Stimulated activated naive CD8-positive, alpha-beta T cell treated with anti-CD3 and anti-CD28 coated beads, Interleukin-15, Interleukin-2, amounts not matched to agents 100 ng/mL and 50 ng/mL, for 24 hours (primary cell): ENCODE measurements at regions not wholly inside any gene's neighbourhood (a gene's known extent, or its start where the extent isn't known, plus 50 kb on each side); places are given as distances from the start of the nearest gene placed in this dataset.
A peak's percentile ranks its signal among the peaks of the same experiment; 100 is the strongest.

Source experiments
- H3K27ac Mint-ChIP-seq: one replicate; pipeline ENCODE4 v1.8.0; 2021; ENCODE audit warnings: mild to moderate bottlenecking, mixed read lengths
- H3K27me3 Mint-ChIP-seq: one replicate; pipeline ENCODE4 v1.8.0; 2021; ENCODE audit warnings: mixed read lengths
- H3K36me3 Mint-ChIP-seq: one replicate; pipeline ENCODE4 v1.8.0; 2021; ENCODE audit warnings: low read depth, mixed read lengths
- H3K4me1 Mint-ChIP-seq: one replicate; pipeline ENCODE4 v1.8.0; 2021; ENCODE audit warnings: low read depth, mixed read lengths
- H3K4me3 Mint-ChIP-seq: one replicate; pipeline ENCODE4 v1.8.0; 2021; ENCODE audit warnings: mild to moderate bottlenecking, mixed read lengths
- H3K9me3 Mint-ChIP-seq: one replicate; pipeline ENCODE4 v1.8.0; 2021; ENCODE audit warnings: mixed read lengths

GRCh38 chrX:39437670-39438441, 636.6 kb downstream of the MID1IP1 start:
- Mint-ChIP-seq H3K27me3 (no peaks in the 10 kb centered on the region), H3K4me1 (peaks cover 75% of the 10 kb centered on the region), H3K4me3 (no peak overlapping the region), H3K9me3 (peaks cover 10% of the 10 kb centered on the region), H3K27ac (peak overlapping the region; percentile 28), H3K36me3 (peaks cover 10% of the 10 kb centered on the region)

- Mint-ChIP-seq H3K27ac (peak overlapping the region; percentile 52), H3K9me3 (peaks cover 7% of the 10 kb centered on the region), H3K4me3 (no peak overlapping the region), H3K27me3 (no peaks in the 10 kb centered on the region), H3K36me3 (peaks cover 6% of the 10 kb centered on the region), H3K4me1 (peaks cover 68% of the 10 kb centered on the region)
These were observed 637.6 kb downstream of the MID1IP1 start for GRCh38 chrX:39438603-39439602.

DNA sequence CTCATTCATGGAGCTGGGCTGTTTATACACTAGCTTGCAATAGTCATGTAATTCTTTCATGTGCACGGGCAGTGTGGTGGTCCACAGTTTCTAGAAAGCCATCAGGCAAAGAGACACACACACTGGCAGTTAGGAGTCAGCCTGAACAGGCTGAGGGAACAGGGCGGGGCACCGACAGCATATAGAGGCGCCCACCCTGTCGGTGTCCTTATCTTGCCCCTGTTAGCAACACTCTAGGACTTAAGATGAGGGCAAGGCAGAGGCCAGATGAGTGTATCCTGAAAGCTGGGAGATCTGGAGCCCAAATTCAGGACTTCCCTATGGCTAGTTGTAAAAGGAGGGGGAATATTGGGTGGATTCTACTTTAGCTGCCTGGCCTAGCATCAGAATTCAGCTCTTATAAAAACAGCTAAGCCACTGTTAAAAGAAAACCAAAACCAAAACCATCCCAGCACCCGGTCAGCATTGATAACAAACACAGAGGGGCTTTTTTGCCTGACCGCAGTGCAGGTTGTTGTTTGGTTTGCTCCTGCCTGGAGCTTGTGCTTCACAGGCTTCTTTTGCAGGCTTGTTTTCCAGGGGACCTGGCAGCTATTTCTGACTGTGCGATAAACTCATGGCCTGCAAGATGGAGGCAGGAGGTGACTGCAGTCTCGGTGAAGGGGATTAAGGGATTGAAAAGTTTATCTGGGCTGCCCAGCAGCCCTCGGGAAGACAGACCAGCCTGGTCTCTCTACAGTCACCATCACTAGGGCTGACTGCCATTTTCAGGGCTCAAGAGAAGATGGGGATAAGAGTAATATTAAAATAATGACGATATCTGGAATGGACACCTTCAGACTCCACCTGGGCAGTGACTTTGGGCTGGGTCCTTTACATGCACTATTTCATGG, 638.9 kb downstream of the MID1IP1 start:
- peaks cover 8% of the 10 kb centered on the region for H3K9me3 Mint-ChIP-seq

GRCh38 chrX:39440799-39441284, 639.6 kb downstream of the MID1IP1 start:
- peaks cover 8% of the 10 kb centered on the region for H3K9me3 Mint-ChIP-seq
- H3K27me3 Mint-ChIP-seq: no peaks in the 10 kb centered on the region
- H3K36me3 Mint-ChIP-seq: peaks cover 4% of the 10 kb centered on the region
- peak overlapping the region; percentile 61 for H3K4me3 Mint-ChIP-seq
- H3K4me1 Mint-ChIP-seq: peaks cover 59% of the 10 kb centered on the region
- H3K27ac Mint-ChIP-seq: peak overlapping the region; percentile 99

More for the DNA sequence above, 638.9 kb downstream of the MID1IP1 start:
- Mint-ChIP-seq H3K4me3 (peak overlapping the region; percentile 61), H3K4me1 (peaks cover 58% of the 10 kb centered on the region), H3K36me3 (peaks cover 4% of the 10 kb centered on the region), H3K27ac (peak overlapping the region; percentile 99), H3K27me3 (no peaks in the 10 kb centered on the region)

- H3K9me3 Mint-ChIP-seq: peaks cover 8% of the 10 kb centered on the region
- H3K27me3 Mint-ChIP-seq: no peaks in the 10 kb centered on the region
- peaks cover 55% of the 10 kb centered on the region for H3K4me1 Mint-ChIP-seq
- peaks cover 4% of the 10 kb centered on the region for H3K36me3 Mint-ChIP-seq
- H3K4me3 Mint-ChIP-seq: no peak overlapping the region
- peak overlapping the region; percentile 81 for H3K27ac Mint-ChIP-seq
These were observed 641.1 kb downstream of the MID1IP1 start for GRCh38 chrX:39442332-39442731.

- H3K4me1 Mint-ChIP-seq: peaks cover 59% of the 10 kb centered on the region
- no peak overlapping the region for H3K4me3 Mint-ChIP-seq
- H3K27me3 Mint-ChIP-seq: no peaks in the 10 kb centered on the region
- H3K27ac Mint-ChIP-seq: peak overlapping the region; percentile 81
- H3K9me3 Mint-ChIP-seq: peaks cover 8% of the 10 kb centered on the region
- peaks cover 4% of the 10 kb centered on the region for H3K36me3 Mint-ChIP-seq
These were observed 642.0 kb downstream of the MID1IP1 start for GRCh38 chrX:39443240-39443639.

GRCh38 chrX:39445336-39445735, 644.1 kb downstream of the MID1IP1 start:
- Mint-ChIP-seq H3K4me3 (no peak overlapping the region), H3K4me1 (peaks cover 66% of the 10 kb centered on the region), H3K27ac (peak overlapping the region; percentile 58)

DNA sequence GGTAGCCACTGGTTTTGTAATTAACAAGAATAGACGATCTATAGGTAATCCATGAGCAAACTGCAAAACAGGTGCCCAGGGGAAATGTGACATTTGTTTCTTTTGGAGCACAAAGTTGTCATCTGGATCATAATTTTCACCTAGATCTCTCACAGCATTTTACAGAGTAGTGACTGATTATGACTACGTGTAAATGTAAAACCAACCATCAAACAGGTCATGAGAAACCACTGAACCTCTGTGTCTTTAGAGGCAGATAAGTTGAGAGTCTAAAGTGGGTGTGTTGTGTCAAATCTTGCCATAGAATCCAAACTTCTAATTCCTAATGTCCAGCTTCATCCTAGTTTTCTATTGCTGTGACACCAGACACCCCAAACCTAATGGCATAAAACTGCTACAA, 648.1 kb downstream of the MID1IP1 start:
- Mint-ChIP-seq H3K4me1 (peaks cover 50% of the 10 kb centered on the region), H3K9me3 (no peaks in the 10 kb centered on the region), H3K27ac (no peak overlapping the region), H3K36me3 (no peaks in the 10 kb centered on the region), H3K27me3 (no peaks in the 10 kb centered on the region), H3K4me3 (no peak overlapping the region)

More at GRCh38 chrX:39445336-39445735, 644.1 kb downstream of the MID1IP1 start:
- H3K36me3 Mint-ChIP-seq: peaks cover 4% of the 10 kb centered on the region
- peaks cover 8% of the 10 kb centered on the region for H3K9me3 Mint-ChIP-seq
- no peaks in the 10 kb centered on the region for H3K27me3 Mint-ChIP-seq

DNA sequence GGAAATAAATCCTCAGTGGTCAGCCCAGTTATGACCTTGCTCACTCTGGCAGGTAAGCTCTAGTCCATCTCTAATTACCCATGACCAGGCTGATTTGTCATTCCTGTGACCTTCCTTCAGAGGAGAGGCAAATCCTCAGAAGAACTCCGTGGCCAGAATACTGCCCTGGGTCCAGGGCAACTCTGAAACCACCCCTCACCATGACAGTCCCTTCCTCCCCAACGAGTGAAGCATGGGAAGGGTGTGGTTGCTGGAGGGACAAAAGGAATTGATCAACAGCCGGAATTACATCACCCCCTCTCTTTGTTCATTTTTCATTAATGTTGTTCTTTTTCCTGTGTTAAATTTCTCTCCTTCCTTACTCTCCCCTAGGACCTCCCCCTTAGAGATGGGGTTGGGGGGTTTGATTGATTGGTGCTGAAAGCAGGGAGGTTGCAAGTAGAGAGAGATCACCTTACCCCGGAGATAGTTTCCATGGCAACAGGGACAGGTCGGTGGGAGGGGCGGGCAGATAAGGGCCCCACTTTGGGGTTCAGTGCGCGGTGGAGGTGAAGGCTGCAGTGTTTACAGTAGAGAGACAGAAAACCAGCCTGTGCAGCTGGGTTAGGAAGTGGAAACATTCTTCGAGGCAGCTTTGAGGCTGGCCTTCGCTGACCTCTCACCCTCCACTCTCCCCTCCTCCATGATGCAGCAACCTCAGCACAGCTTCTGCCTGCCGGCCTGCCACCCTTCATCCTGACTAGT, 647.4 kb downstream of the BCOR start:
- H3K4me3 Mint-ChIP-seq: no peak overlapping the region

GRCh38 chrX:39451046-39451445, 646.7 kb downstream of the BCOR start:
- Mint-ChIP-seq H3K27me3 (no peaks in the 10 kb centered on the region), H3K27ac (no peak overlapping the region), H3K9me3 (no peaks in the 10 kb centered on the region), H3K4me1 (peaks cover 42% of the 10 kb centered on the region), H3K36me3 (no peaks in the 10 kb centered on the region), H3K4me3 (no peak overlapping the region)

More for the DNA sequence above, 647.4 kb downstream of the BCOR start:
- H3K4me1 Mint-ChIP-seq: peaks cover 47% of the 10 kb centered on the region
- no peak overlapping the region for H3K27ac Mint-ChIP-seq
- H3K36me3 Mint-ChIP-seq: no peaks in the 10 kb centered on the region
- H3K27me3 Mint-ChIP-seq: no peaks in the 10 kb centered on the region
- H3K9me3 Mint-ChIP-seq: no peaks in the 10 kb centered on the region

DNA sequence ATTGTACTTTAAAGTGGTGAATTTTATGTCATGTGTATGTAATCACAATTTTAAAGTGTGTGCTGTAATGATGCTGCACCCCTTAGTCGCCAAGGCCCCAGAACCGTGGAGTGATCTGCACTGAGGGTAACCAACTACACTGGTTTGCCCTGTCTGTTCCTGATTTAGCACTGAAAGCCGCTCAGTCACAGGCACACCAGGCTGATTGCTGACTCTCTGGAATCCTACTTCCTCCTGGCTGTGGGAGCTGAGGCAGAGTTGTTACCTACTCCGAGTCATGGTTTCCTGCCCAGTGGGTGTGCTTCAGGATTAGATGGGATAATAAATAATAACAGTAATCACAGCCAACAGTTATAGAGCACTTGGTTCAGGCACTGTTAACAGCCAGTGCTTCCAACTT, 645.4 kb downstream of the BCOR start:
- Mint-ChIP-seq H3K9me3 (no peaks in the 10 kb centered on the region), H3K4me3 (no peak overlapping the region), H3K27me3 (no peaks in the 10 kb centered on the region), H3K36me3 (no peaks in the 10 kb centered on the region), H3K4me1 (peaks cover 36% of the 10 kb centered on the region), H3K27ac (no peak overlapping the region)

DNA sequence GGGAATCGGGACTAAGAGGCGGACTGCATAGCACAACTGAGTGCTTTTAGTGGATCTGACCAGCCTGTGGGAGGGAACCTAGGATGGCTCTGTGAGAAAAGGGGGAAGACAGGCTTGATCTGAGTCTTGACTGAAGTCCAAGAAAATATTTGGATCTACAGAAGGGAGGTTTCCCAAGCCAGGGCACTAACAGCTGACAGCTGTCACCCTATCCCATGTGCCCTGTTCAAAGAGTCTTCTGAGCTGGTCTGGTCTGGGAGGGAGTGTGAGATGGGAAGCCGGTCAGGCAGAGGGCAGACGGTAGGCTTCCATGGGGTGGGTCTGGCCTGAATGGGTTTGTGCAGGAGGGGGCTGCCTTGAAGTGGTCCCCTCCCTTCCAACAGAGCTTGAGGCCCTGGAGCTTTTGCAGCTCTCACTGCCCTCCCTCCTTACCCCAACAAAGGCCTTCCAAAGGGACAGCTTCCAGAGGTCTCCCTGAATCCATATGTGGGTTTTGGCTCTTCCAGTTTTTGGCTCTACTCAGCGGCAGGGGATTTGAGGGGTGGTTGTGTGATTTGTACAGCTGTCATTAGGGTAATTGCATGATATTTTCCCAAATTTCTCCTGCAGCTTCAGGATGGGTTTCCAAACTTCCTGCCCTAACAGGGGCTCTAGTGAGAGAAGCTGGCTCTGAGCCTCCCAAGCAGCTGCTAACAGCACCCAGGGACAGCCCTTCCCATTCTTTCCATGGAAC, 643.7 kb downstream of the BCOR start:
- H3K4me1 Mint-ChIP-seq: peaks cover 25% of the 10 kb centered on the region
- H3K9me3 Mint-ChIP-seq: no peaks in the 10 kb centered on the region
- H3K36me3 Mint-ChIP-seq: no peaks in the 10 kb centered on the region
- H3K27ac Mint-ChIP-seq: no peak overlapping the region
- H3K27me3 Mint-ChIP-seq: no peaks in the 10 kb centered on the region
- no peak overlapping the region for H3K4me3 Mint-ChIP-seq

DNA sequence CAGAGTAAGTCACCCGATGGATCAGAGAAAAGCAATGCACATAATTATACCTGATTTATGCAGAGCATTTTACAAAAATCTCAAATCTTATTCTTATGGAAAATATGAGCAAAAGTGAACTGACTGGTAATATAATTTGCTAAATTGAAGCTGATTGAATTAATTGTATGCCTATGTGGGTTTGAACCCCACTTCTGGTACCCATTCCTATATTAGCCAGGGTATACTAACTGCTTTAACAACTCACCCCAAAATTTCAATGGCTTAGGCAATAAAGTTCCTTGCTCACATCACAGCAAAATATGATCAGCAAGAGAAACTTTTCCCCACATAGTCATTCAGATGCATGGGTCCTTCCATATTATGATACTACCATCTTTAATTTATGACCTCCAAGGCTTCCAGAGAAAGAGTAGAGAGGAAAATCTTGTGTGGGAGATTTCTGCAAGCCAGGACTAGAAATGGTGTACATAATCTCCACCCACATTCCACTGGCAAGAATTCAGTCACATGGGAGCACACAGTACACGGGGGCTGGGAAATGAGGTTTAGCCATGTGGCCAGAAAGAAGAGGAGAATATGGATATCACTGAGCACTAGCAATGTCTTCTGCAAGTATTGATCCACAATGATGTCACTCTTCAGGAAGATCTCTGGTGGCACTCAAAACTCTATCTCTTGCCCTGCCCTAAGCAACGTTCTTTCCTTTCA, 640.7 kb downstream of the BCOR start:
- Mint-ChIP-seq H3K9me3 (no peaks in the 10 kb centered on the region), H3K4me1 (no peaks in the 10 kb centered on the region), H3K4me3 (no peak overlapping the region), H3K27me3 (no peaks in the 10 kb centered on the region), H3K27ac (no peak overlapping the region), H3K36me3 (no peaks in the 10 kb centered on the region)
